HepG2 (cell line): ENCODE measurements at regions not wholly inside any gene's neighbourhood (a gene's known extent, or its start where the extent isn't known, plus 50 kb on each side); places are given as distances from the start of the nearest gene placed in this dataset.

Experiments
- ATAC-seq: fragments of 200-7000 bp; cut with Tn5 transposase; 3 replicates; pipeline ENCODE4 v1.9.1; 2020; ENCODE audit warnings: mild to moderate bottlenecking, moderate library complexity
- BruUV-seq: library from RNA; stranded (reverse); fragments of 400-500 nt; replicated peaks from 2 replicates; lab custom pipeline; 2021; lab: Mats Ljungman, UMichigan
- CTCF ChIA-PET: fragments of 300-600 bp; formaldehyde crosslinking; extraction: SDS; loops from one replicate; lab custom pipeline; 2021; ENCODE audit warnings: low total read pairs, inconsistent platforms, low intra/inter-chr PET ratio; lab: Yijun Ruan, JAX
- POLR2A ChIA-PET: fragments of 350-600 bp; sonication (Branson Sonifier 250); formaldehyde crosslinking; loops from one replicate; lab custom pipeline; 2020; ENCODE audit warnings: antibody characterized with exemption, inconsistent platforms; lab: Yijun Ruan, JAX
- DNase-seq: peaks from one replicate; pipeline ENCODE4 v3.0.0-alpha.2; 2015; ENCODE audit warnings: low spot score
- FAIRE-seq: peaks from 3 replicates; lab custom pipeline; 2011; peaks lifted over from hg19 to GRCh38; lab: Jason Lieb, UNC
- H2AFZ ChIP-seq: one replicate; pipeline ENCODE4 v1.6.1; 2011; ENCODE audit warnings: low read length, inconsistent platforms
- H3K27ac ChIP-seq: fragments of 300-600 bp; 3 replicates; pipeline ENCODE4 v1.8.0; 2011; ENCODE audit warnings: mixed run types, mild to moderate bottlenecking, mixed read lengths, low read length, inconsistent platforms; ENCODE audit not compliant: insufficient read depth; ENCODE audit errors: extremely low read length
- H3K27me3 ChIP-seq, 2 experiments: fragments of 200-600 bp in 1 of 2; 2 replicates in 1 of 2; 3 replicates in 1 of 2; pipeline versions ENCODE4 v1.6.0 to v1.8.0; 2011; ENCODE audit warnings: low read length in 2 of 2, mild to moderate bottlenecking in 2 of 2, moderate library complexity in 2 of 2, inconsistent platforms in 1 of 2; ENCODE audit not compliant: insufficient read depth in 2 of 2, control insufficient read depth in 1 of 2
- H3K36me3 ChIP-seq, 2 experiments: fragments of 200-600 bp in 1 of 2; replicated peaks in 1 of 2; 2 replicates in 1 of 2; 3 replicates in 1 of 2; pipeline versions ENCODE4 v1.5.1 to v1.8.0; 2011; ENCODE audit warnings: low read length in 2 of 2, inconsistent platforms in 1 of 2; ENCODE audit not compliant: insufficient read depth in 2 of 2, control insufficient read depth in 1 of 2
- H3K4me1 ChIP-seq: 2 replicates; pipeline ENCODE4 v1.5.1; 2012; ENCODE audit warnings: low read length, inconsistent platforms; ENCODE audit not compliant: insufficient read depth
- H3K4me2 ChIP-seq: 2 replicates; pipeline ENCODE4 v1.6.0; 2011; ENCODE audit warnings: low read depth, low read length, inconsistent platforms
- H3K4me3 ChIP-seq, 3 experiments: fragments of 200-600 bp in 1 of 3; sonication (generic), shearing (Covaris generic) in 1 of 3; replicated peaks in 1 of 3; 2 replicates each; pipeline ENCODE4 v1.5.1; 2011 to 2016; ENCODE audit warnings: low read length in 3 of 3, inconsistent platforms in 2 of 3, low read depth in 2 of 3, mild to moderate bottlenecking in 2 of 3, control low read depth in 1 of 3, mixed read lengths in 1 of 3; ENCODE audit not compliant: insufficient read depth in 1 of 3
- H3K79me2 ChIP-seq: one replicate; pipeline ENCODE4 v1.6.1; 2011; ENCODE audit warnings: low read length, inconsistent platforms; ENCODE audit not compliant: insufficient read depth
- H3K9ac ChIP-seq: 2 replicates; pipeline ENCODE4 v1.6.0; 2011; ENCODE audit warnings: mild to moderate bottlenecking, low read depth, low read length, inconsistent platforms; ENCODE audit not compliant: insufficient read depth
- H3K9me3 ChIP-seq: 2 replicates; pipeline ENCODE4 v1.5.1; 2012; ENCODE audit warnings: mild to moderate bottlenecking, low read length
- H4K20me1 ChIP-seq: 2 replicates; pipeline ENCODE4 v1.6.0; 2011; ENCODE audit warnings: inconsistent platforms, mild to moderate bottlenecking, low read length, moderate library complexity; ENCODE audit not compliant: insufficient read depth
- CCDC6 ChIP-seq: sonication (generic); formaldehyde crosslinking; IDR thresholded peaks from 2 replicates; pipeline ENCODE4 v1.8.1; 2022; ENCODE audit warnings: mild to moderate bottlenecking, missing genetic modification reagents, moderate library complexity
- FOSL2 ChIP-seq: sonication (generic); formaldehyde crosslinking; IDR thresholded peaks from 2 replicates; pipeline ENCODE4 v1.4.0; 2020; ENCODE audit warnings: missing genetic modification reagents
- HES4 ChIP-seq: sonication (generic); formaldehyde crosslinking; IDR thresholded peaks from 2 replicates; pipeline ENCODE4 v1.9.0; 2021; ENCODE audit warnings: mild to moderate bottlenecking, missing genetic modification reagents, borderline replicate concordance
- KAT2B ChIP-seq: fragments of 150-350 bp; IDR thresholded peaks from 2 replicates; pipeline ENCODE4 v1.6.1; 2014; ENCODE audit warnings: low read depth, low read length, borderline replicate concordance
- MBD4 ChIP-seq: IDR thresholded peaks from 2 replicates; pipeline ENCODE4 v1.6.1; 2012; ENCODE audit warnings: low read length, inconsistent platforms, borderline replicate concordance
- MLX ChIP-seq: IDR thresholded peaks from 2 replicates; pipeline ENCODE4 v1.6.1; 2016
- RAD51 ChIP-seq: fragments of 450-650 bp; IDR thresholded peaks from 2 replicates; pipeline ENCODE4 v1.6.1; 2016; ENCODE audit warnings: borderline replicate concordance
- REPIN1 ChIP-seq: sonication (generic); formaldehyde crosslinking; IDR thresholded peaks from 2 replicates; pipeline ENCODE4 v1.8.0; 2022; ENCODE audit warnings: missing genetic modification reagents, low read depth, mild to moderate bottlenecking, borderline replicate concordance
- SIX1 ChIP-seq: sonication (generic); formaldehyde crosslinking; IDR thresholded peaks from 2 replicates; pipeline ENCODE4 v1.4.0; 2020; ENCODE audit warnings: missing genetic modification reagents, borderline replicate concordance
- SMC3 ChIP-seq: IDR thresholded peaks from 2 replicates; pipeline ENCODE4 v1.6.1; 2011; ENCODE audit warnings: low read length, improper control_type of control experiment
- ZBTB40 ChIP-seq, 2 experiments: fragments of 450-650 bp in 1 of 2; sonication (generic) in 1 of 2; formaldehyde crosslinking in 1 of 2; IDR thresholded peaks; 2 replicates each; pipeline versions ENCODE4 v1.6.1 to v1.8.0; 2016 to 2022; ENCODE audit warnings: antibody characterized with exemption in 1 of 2, mild to moderate bottlenecking in 1 of 2, missing genetic modification reagents in 1 of 2
- ZBTB8A ChIP-seq: sonication (generic); formaldehyde crosslinking; IDR thresholded peaks from 2 replicates; pipeline ENCODE4 v1.4.0; 2020; ENCODE audit warnings: mild to moderate bottlenecking, low read depth, missing genetic modification reagents, borderline replicate concordance
- ZNF350 ChIP-seq: sonication (generic); formaldehyde crosslinking; IDR thresholded peaks from 2 replicates; pipeline ENCODE4 v1.4.0; 2020; ENCODE audit warnings: mild to moderate bottlenecking, low read depth, missing genetic modification reagents, borderline replicate concordance
- ZNF431 ChIP-seq: sonication (generic); formaldehyde crosslinking; IDR thresholded peaks from 2 replicates; pipeline ENCODE4 v1.9.0; 2022; ENCODE audit warnings: missing genetic modification reagents, low read depth, mild to moderate bottlenecking, borderline replicate concordance
- ZNF780A ChIP-seq: sonication (generic); formaldehyde crosslinking; IDR thresholded peaks from 2 replicates; pipeline ENCODE4 v1.8.0; 2022; ENCODE audit warnings: mild to moderate bottlenecking, missing genetic modification reagents, moderate library complexity
- WGBS: methylation state at CpG from one replicate; pipeline ENCODE4 v1.1.6; 2017; ENCODE audit warnings: low lambda C conversion rate; 5-methylcytosine and 5-hydroxymethylcytosine counted together
- in situ Hi-C: cut with HindIII; loops from 2 replicates; pipeline ENCODE4 v1.10.0; 2017; ENCODE audit warnings: low pct_unique_long_range_greater_than_20kb; ENCODE audit not compliant: extremely low pct_ligation_motif_present
- intact Hi-C: fragments of 100-400 bp; cut with micrococcal nuclease; formaldehyde crosslinking; loops from one replicate; pipeline ENCODE4 v1.10.0; 2022; ENCODE audit not compliant: unreplicated experiment

GRCh38 chr5:93357686-93358085 lies 223.3 kb downstream of the NR2F1-AS1 start:
- Histone ChIP-seq H4K20me1 (no peaks in the 10 kb centered on the region), H3K79me2 (no peaks in the 10 kb centered on the region), H3K27me3 (peaks cover 1 to 7% of the 10 kb centered on the region in 2 experiments; a peak in 2 of 5 replicates), H3K27ac (no peak overlapping the region), H2AFZ (no peak overlapping the region), H3K9ac (no peak overlapping the region), H3K4me3 (no peak overlapping the region), H3K4me2 (no peak overlapping the region), H3K4me1 (no peaks in the 10 kb centered on the region), H3K9me3 (no peaks in the 10 kb centered on the region), H3K36me3 (no peaks in the 10 kb centered on the region)
- POLR2A ChIA-PET = no interaction called here
- no peak for DNase-seq
- CTCF ChIA-PET = no interaction called here
- BruUV-seq = no TSS peak
- ATAC-seq = no peak
- WGBS = 0% methylated on average over 1 of the region's 1 CpG
- in situ Hi-C loops = no loop called here
- FAIRE-seq = no peak
- intact Hi-C loops = no loop called here
- no peak for TF ChIP-seq ZNF350 (CRISPR knock-in tag)
- TF ChIP-seq SMC3 = no peak
- no peak for TF ChIP-seq RAD51
- TF ChIP-seq ZBTB40 (IDR thresholded peaks at IDR 0.05) = no peak
- no peak for TF ChIP-seq ZBTB40 (CRISPR knock-in tag; IDR thresholded peaks at IDR 0.05)
- no peak for TF ChIP-seq HES4 (CRISPR knock-in tag)
- no peak for TF ChIP-seq SIX1
- no peak for TF ChIP-seq ZNF780A (CRISPR knock-in tag)
- no peak for TF ChIP-seq KAT2B
- no peak for TF ChIP-seq ZBTB8A (CRISPR knock-in tag)
- TF ChIP-seq MLX = no peak
- TF ChIP-seq MBD4 = no peak
- no peak for TF ChIP-seq CCDC6 (CRISPR knock-in tag)
- TF ChIP-seq ZNF431 (CRISPR knock-in tag) = no peak
- no peak for TF ChIP-seq REPIN1 (CRISPR knock-in tag)
- no peak for TF ChIP-seq FOSL2 (CRISPR knock-in tag)
